Stimulated activated CD8-positive, alpha-beta memory T cell treated with anti-CD3 and anti-CD28 coated beads, Interleukin-2, amount 100 ng/mL, for 48 hours (primary cell): ENCODE measurements at regions not wholly inside any gene's neighbourhood (a gene's known extent, or its start where the extent isn't known, plus 50 kb on each side); places are given as distances from the start of the nearest gene placed in this dataset.

Experiments
- DNase-seq, 2 donors: peaks; one replicate each; pipeline ENCODE4 v3.0.0-alpha.2; 2020; ENCODE audit warnings: low read depth in 2 of 2

DNA sequence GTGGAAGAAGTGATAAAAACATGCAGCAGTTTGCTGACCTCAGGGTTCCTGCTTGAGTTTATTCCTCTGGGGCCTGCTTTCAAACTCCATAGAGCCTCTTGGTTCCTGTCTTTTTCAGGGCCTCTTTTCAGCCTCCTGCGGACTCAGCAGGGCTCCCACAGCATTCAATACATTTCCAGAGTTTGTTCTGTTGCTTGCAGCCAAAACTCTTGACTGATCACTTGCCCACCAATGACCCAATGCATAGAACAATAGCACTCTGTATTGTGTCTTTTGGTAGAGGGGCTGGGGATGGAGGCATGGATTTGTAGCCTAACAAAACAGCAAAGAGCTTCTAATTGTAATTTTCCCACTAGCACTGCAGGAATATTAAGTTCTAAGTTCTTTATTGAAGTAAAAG lies 50.8 kb upstream of the CREB5 start:
- no peak for DNase-seq

DNA sequence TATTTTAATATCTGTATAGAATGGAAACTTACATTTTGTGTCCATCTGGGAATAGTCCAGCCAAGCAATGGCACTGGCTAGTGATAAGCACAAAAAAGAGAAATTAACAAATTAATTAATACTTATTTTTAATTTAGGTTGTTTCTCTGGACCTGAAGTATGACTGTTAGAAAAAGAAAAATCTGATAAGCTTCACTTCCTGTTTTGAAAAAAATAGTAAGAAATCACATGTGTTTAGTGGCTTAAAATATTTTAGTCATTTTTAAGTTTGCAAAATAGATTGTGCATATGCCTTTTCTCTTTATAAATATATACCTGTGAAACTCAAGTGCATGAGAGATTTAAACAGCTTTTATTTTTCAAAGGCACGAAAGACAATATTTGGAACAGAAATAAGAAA lies 50.1 kb upstream of the CREB5 start:
- DNase-seq: no peak
